ENCODE measurements at regions not wholly inside any gene's neighbourhood (a gene's known extent, or its start where the extent isn't known, plus 50 kb on each side); places are given as distances from the start of the nearest gene placed in this dataset.

DNA sequence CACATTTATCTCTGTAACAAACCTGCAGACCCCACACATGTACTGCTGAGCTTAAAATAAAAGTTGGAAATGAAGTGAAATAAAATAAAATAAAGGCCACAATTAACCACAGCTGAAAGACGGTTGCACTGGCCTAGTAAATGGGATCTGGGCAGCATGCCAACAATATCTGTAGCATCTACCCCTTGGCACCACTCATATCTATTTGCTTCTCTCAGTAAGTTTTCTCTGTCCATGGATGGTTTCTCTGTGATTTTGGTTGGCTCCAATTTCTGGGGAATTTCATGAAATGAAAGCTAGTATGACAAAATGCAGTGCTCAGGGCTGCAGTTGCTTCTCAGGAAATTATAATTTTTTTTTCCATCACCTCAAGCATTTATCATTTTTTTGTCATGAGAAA is 172.0 kb upstream of the IL15 start:
- TF ChIP-seq POLR2A (IDR thresholded peaks at IDR 0.05), result no peak
- TF ChIP-seq, protein P1, sequence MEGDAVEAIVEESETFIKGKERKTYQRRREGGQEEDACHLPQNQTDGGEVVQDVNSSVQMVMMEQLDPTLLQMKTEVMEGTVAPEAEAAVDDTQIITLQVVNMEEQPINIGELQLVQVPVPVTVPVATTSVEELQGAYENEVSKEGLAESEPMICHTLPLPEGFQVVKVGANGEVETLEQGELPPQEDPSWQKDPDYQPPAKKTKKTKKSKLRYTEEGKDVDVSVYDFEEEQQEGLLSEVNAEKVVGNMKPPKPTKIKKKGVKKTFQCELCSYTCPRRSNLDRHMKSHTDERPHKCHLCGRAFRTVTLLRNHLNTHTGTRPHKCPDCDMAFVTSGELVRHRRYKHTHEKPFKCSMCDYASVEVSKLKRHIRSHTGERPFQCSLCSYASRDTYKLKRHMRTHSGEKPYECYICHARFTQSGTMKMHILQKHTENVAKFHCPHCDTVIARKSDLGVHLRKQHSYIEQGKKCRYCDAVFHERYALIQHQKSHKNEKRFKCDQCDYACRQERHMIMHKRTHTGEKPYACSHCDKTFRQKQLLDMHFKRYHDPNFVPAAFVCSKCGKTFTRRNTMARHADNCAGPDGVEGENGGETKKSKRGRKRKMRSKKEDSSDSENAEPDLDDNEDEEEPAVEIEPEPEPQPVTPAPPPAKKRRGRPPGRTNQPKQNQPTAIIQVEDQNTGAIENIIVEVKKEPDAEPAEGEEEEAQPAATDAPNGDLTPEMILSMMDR (IDR thresholded peaks at IDR 0.05 in 4 of 5, conservative IDR thresholded peaks at IDR 0.05 in 1 of 5), result no peak
